ENCODE measurements at regions not wholly inside any gene's neighbourhood (a gene's known extent, or its start where the extent isn't known, plus 50 kb on each side); places are given as distances from the start of the nearest gene placed in this dataset.

DNA sequence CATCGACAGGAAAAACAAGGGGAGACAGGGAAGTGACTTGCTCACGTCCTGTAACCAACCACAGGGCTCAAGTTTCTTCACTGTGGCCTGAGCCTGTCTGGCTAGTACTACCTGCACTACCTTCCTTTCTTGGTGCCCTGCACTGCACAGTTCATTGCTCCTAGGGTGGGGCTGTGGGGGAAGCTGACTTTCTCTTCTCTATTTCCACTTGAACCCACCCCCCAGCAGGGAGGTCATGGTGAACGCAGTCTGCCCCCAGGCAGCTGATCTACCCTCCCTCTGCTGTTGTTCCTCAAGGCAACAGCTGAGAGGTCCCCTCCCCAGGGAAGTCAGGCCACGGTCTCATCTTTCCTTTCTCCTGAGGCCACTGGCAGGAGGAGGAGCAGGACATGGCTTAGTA lies 532.1 kb downstream of the SOX11 start:
- Histone ChIP-seq H3K27me3 (ENCODE audit: control insufficient read depth, insufficient read depth, low read length) (no peaks in the 10 kb centered on the region), H3K4me1 (ENCODE audit: control insufficient read depth, insufficient read depth, low read length) (no peaks in the 10 kb centered on the region), H3K27ac (ENCODE audit: low read depth, low read length) (no peak overlapping the region), H3K4me3 (ENCODE audit: low read depth, low read length) (no peak overlapping the region), H3K36me3 (ENCODE audit: control insufficient read depth, insufficient read depth, low read length) (no peaks in the 10 kb centered on the region), H3K9me3 (ENCODE audit: control insufficient read depth, insufficient read depth, low read length) (no peaks in the 10 kb centered on the region)
- no peak for DNase-seq (ENCODE audit: low read depth in 4 of 6, low spot score in 6 of 6)
- WGBS (ENCODE audit: insufficient coverage): 74% methylated on average over 3 of the region's 4 CpGs

DNA sequence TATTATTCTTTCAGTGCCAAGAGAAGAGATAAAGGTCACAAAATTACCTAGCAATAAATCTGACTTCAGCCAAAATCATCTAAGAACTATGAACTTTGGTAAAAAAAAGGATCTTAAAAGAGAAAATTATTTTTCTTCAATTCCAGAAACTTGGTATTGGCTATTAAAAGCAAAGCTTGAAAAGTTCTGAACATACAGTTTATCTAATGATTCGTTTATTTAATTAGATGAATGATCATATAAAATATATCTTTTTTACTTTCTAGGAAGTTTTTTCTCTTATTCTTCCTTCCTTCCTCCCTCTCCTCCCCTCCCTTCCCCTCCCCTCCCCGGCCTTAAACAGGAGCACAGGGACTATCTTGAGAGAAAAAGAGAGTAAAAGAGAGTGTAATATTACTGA lies 536.1 kb downstream of the SOX11 start:
- H3K9me3 ChIP-seq (ENCODE audit: control insufficient read depth, insufficient read depth, low read length): no peaks in the 10 kb centered on the region
- H3K27me3 ChIP-seq (ENCODE audit: control insufficient read depth, insufficient read depth, low read length): no peaks in the 10 kb centered on the region
- DNase-seq (ENCODE audit: low read depth in 4 of 6, low spot score in 6 of 6): no peak
- no peak overlapping the region for H3K27ac ChIP-seq (ENCODE audit: low read depth, low read length)
- no peaks in the 10 kb centered on the region for H3K4me1 ChIP-seq (ENCODE audit: control insufficient read depth, insufficient read depth, low read length)
- no peaks in the 10 kb centered on the region for H3K36me3 ChIP-seq (ENCODE audit: control insufficient read depth, insufficient read depth, low read length)
- WGBS (ENCODE audit: insufficient coverage): no CpG with 5 or more reads among the region's 2 CpGs
- no peak overlapping the region for H3K4me3 ChIP-seq (ENCODE audit: low read depth, low read length)

DNA sequence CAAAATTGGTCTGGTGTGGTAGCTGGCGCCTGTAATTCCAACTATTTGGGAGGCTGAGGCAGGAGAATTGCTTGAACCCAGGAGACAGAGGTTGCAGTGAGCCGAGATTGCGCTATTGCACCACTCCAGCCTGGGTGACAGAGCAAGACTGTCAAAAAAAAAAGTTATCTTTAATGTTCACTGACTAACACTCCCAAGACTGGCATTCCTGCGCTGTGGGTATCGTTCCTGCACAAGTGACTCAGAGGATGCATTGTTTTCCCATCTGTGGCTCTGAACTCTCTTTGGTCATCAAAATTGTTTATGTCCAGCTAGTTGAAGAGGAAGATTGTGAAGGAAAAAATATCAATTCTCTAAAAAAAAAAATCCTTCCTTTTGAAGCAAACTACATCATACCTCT lies 539.0 kb downstream of the SOX11 start:
- no peaks in the 10 kb centered on the region for H3K9me3 ChIP-seq (ENCODE audit: control insufficient read depth, insufficient read depth, low read length)
- no peak overlapping the region for H3K27ac ChIP-seq (ENCODE audit: low read depth, low read length)
- H3K4me3 ChIP-seq (ENCODE audit: low read depth, low read length): no peak overlapping the region
- 90% methylated on average over 2 of the region's 5 CpGs for WGBS (ENCODE audit: insufficient coverage)
- H3K36me3 ChIP-seq (ENCODE audit: control insufficient read depth, insufficient read depth, low read length): no peaks in the 10 kb centered on the region
- no peaks in the 10 kb centered on the region for H3K4me1 ChIP-seq (ENCODE audit: control insufficient read depth, insufficient read depth, low read length)
- no peak for DNase-seq (ENCODE audit: low read depth in 4 of 6, low spot score in 6 of 6)
- no peaks in the 10 kb centered on the region for H3K27me3 ChIP-seq (ENCODE audit: control insufficient read depth, insufficient read depth, low read length)

DNA sequence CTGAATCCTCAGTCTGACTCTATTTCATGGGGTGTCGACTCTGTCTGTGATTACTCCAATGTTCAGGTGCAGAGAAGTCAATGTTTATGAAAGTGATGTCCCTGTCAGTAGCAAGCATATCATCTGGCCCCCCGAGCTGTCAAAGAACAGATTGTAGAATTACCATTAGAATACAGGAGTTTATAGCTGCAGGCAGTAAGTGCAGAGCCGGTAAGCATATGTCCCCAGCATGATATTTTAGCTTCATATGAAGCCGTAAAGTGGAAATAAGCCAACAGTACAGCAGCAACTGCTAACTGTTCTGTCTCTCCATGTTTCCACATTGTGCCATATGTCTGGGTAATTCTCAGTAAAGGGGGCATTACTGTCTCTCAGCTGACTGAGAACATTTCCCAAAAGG lies 541.8 kb downstream of the SOX11 start:
- WGBS (ENCODE audit: insufficient coverage): 40% methylated on average over 2 of the region's 4 CpGs
- H3K27ac ChIP-seq (ENCODE audit: low read depth, low read length): no peak overlapping the region
- DNase-seq (ENCODE audit: low read depth in 4 of 6, low spot score in 6 of 6): peak in 3 of 6 donors; percentile 12 to 93 (median 87)

GRCh38 chr2:6234702-6235101 lies 542.5 kb downstream of the SOX11 start:
- no CpG with 5 or more reads among the region's 3 CpGs for WGBS (ENCODE audit: insufficient coverage)
- Histone ChIP-seq H3K4me3 (ENCODE audit: low read depth, low read length) (no peak overlapping the region), H3K4me1 (ENCODE audit: control insufficient read depth, insufficient read depth, low read length) (no peaks in the 10 kb centered on the region), H3K9me3 (ENCODE audit: control insufficient read depth, insufficient read depth, low read length) (no peaks in the 10 kb centered on the region), H3K27ac (ENCODE audit: low read depth, low read length) (no peak overlapping the region), H3K27me3 (ENCODE audit: control insufficient read depth, insufficient read depth, low read length) (no peaks in the 10 kb centered on the region), H3K36me3 (ENCODE audit: control insufficient read depth, insufficient read depth, low read length) (no peaks in the 10 kb centered on the region)
- DNase-seq (ENCODE audit: low read depth in 4 of 6, low spot score in 6 of 6): no peak

More for the DNA sequence above, 541.8 kb downstream of the SOX11 start:
- Histone ChIP-seq H3K27me3 (ENCODE audit: control insufficient read depth, insufficient read depth, low read length) (no peaks in the 10 kb centered on the region), H3K4me3 (ENCODE audit: low read depth, low read length) (no peak overlapping the region), H3K36me3 (ENCODE audit: control insufficient read depth, insufficient read depth, low read length) (no peaks in the 10 kb centered on the region), H3K4me1 (ENCODE audit: control insufficient read depth, insufficient read depth, low read length) (no peaks in the 10 kb centered on the region), H3K9me3 (ENCODE audit: control insufficient read depth, insufficient read depth, low read length) (no peaks in the 10 kb centered on the region)

- DNase-seq (ENCODE audit: low read depth in 4 of 6, low spot score in 6 of 6): no peak
Measured at GRCh38 chr2:6236317-6236716, 544.1 kb downstream of the SOX11 start.

GRCh38 chr2:6237039-6237660 lies 545.0 kb downstream of the SOX11 start:
- Histone ChIP-seq H3K27ac (ENCODE audit: low read depth, low read length) (no peak overlapping the region), H3K4me1 (ENCODE audit: control insufficient read depth, insufficient read depth, low read length) (no peaks in the 10 kb centered on the region), H3K9me3 (ENCODE audit: control insufficient read depth, insufficient read depth, low read length) (no peaks in the 10 kb centered on the region), H3K27me3 (ENCODE audit: control insufficient read depth, insufficient read depth, low read length) (no peaks in the 10 kb centered on the region), H3K4me3 (ENCODE audit: low read depth, low read length) (no peak overlapping the region), H3K36me3 (ENCODE audit: control insufficient read depth, insufficient read depth, low read length) (no peaks in the 10 kb centered on the region)
- 80% methylated on average over 7 of the region's 8 CpGs for WGBS (ENCODE audit: insufficient coverage)
- DNase-seq (ENCODE audit: low read depth in 4 of 6, low spot score in 6 of 6): no peak

More at GRCh38 chr2:6236317-6236716, 544.1 kb downstream of the SOX11 start:
- H3K27me3 ChIP-seq (ENCODE audit: control insufficient read depth, insufficient read depth, low read length): no peaks in the 10 kb centered on the region
- H3K4me3 ChIP-seq (ENCODE audit: low read depth, low read length): no peak overlapping the region
- no peaks in the 10 kb centered on the region for H3K4me1 ChIP-seq (ENCODE audit: control insufficient read depth, insufficient read depth, low read length)
- WGBS (ENCODE audit: insufficient coverage): 66% methylated on average over 2 of the region's 5 CpGs
- no peaks in the 10 kb centered on the region for H3K9me3 ChIP-seq (ENCODE audit: control insufficient read depth, insufficient read depth, low read length)
- no peaks in the 10 kb centered on the region for H3K36me3 ChIP-seq (ENCODE audit: control insufficient read depth, insufficient read depth, low read length)
- H3K27ac ChIP-seq (ENCODE audit: low read depth, low read length): no peak overlapping the region

GRCh38 chr2:6249557-6249956 lies 557.4 kb downstream of the SOX11 start:
- H3K9me3 ChIP-seq (ENCODE audit: control insufficient read depth, insufficient read depth, low read length): no peaks in the 10 kb centered on the region

GRCh38 chr2:6254441-6254840 lies 562.3 kb downstream of the SOX11 start:
- H3K4me3 ChIP-seq (ENCODE audit: low read depth, low read length): no peak overlapping the region
- H3K27ac ChIP-seq (ENCODE audit: low read depth, low read length): no peak overlapping the region
- no peaks in the 10 kb centered on the region for H3K27me3 ChIP-seq (ENCODE audit: control insufficient read depth, insufficient read depth, low read length)
- H3K9me3 ChIP-seq (ENCODE audit: control insufficient read depth, insufficient read depth, low read length): no peaks in the 10 kb centered on the region
- H3K36me3 ChIP-seq (ENCODE audit: control insufficient read depth, insufficient read depth, low read length): no peaks in the 10 kb centered on the region
- peak in 2 of 6 donors; percentile 22 to 23 for DNase-seq (ENCODE audit: low read depth in 4 of 6, low spot score in 6 of 6)
- no peaks in the 10 kb centered on the region for H3K4me1 ChIP-seq (ENCODE audit: control insufficient read depth, insufficient read depth, low read length)
- no CpG with 5 or more reads among the region's 2 CpGs for WGBS (ENCODE audit: insufficient coverage)

More at GRCh38 chr2:6249557-6249956, 557.4 kb downstream of the SOX11 start:
- no peaks in the 10 kb centered on the region for H3K36me3 ChIP-seq (ENCODE audit: control insufficient read depth, insufficient read depth, low read length)
- no peak for DNase-seq (ENCODE audit: low read depth in 4 of 6, low spot score in 6 of 6)
- no peaks in the 10 kb centered on the region for H3K27me3 ChIP-seq (ENCODE audit: control insufficient read depth, insufficient read depth, low read length)
- 90% methylated on average over 3 of the region's 5 CpGs for WGBS (ENCODE audit: insufficient coverage)
- no peaks in the 10 kb centered on the region for H3K4me1 ChIP-seq (ENCODE audit: control insufficient read depth, insufficient read depth, low read length)
- H3K4me3 ChIP-seq (ENCODE audit: low read depth, low read length): no peak overlapping the region
- no peak overlapping the region for H3K27ac ChIP-seq (ENCODE audit: low read depth, low read length)

DNA sequence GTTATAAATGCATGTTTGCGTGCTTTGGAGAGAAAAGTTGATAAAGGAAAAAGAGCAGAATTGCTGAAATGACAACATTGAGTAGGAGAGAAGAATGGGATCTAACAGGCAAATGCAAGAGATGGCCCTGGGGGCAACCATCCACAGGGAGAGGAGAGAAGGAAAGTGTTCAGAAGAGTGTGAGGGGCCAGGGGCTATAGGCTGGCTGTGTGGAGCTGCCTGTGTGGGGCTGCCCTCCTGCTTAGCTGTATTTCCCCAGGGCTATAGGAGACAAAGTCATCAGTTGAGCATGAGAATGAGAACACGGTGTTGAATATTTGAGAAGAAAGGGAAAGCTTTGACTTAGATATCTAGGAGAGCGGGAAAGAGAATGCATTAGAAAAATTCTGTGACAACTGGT lies 572.0 kb downstream of the SOX11 start:
- WGBS (ENCODE audit: insufficient coverage): 87% methylated on average over 3 of the region's 3 CpGs

More for the DNA sequence above, 572.0 kb downstream of the SOX11 start:
- no peaks in the 10 kb centered on the region for H3K27me3 ChIP-seq (ENCODE audit: control insufficient read depth, insufficient read depth, low read length)
- no peak overlapping the region for H3K4me3 ChIP-seq (ENCODE audit: low read depth, low read length)
- no peak for DNase-seq (ENCODE audit: low read depth in 4 of 6, low spot score in 6 of 6)
- no peaks in the 10 kb centered on the region for H3K9me3 ChIP-seq (ENCODE audit: control insufficient read depth, insufficient read depth, low read length)
- H3K36me3 ChIP-seq (ENCODE audit: control insufficient read depth, insufficient read depth, low read length): no peaks in the 10 kb centered on the region
- no peak overlapping the region for H3K27ac ChIP-seq (ENCODE audit: low read depth, low read length)
- H3K4me1 ChIP-seq (ENCODE audit: control insufficient read depth, insufficient read depth, low read length): no peaks in the 10 kb centered on the region

Measured in spinal cord (tissue), 9 donors.